SKM-1 treated with dmso at 0.1 percent for 144 hours (cell line): ENCODE measurements at regions not wholly inside any gene's neighbourhood (a gene's known extent, or its start where the extent isn't known, plus 50 kb on each side); places are given as distances from the start of the nearest gene placed in this dataset.

Experiments
- DNase-seq: peaks from one replicate; lab custom pipeline; 2025; ENCODE audit not compliant: unreplicated experiment; lab: John Stamatoyannopoulos, UW

DNA sequence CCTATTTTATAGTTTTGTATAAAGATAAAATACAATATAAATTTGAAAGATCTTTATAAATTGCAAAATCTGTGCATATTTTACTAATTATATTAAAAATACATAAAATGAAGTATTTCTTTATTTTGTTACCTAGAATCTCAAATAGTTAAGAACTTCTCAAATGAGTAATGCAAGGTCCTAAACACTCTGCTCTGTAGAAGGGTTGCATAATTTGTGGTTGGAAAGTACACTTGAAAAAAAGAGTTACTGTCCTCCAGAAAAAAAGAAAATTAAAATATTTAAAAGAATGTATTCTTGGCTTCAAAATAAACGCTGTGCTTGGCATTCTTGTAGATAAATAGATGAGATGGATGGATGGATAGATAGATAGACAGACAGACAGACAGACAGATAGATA lies 428.8 kb upstream of the CDH6 start:
- DNase-seq = no peak

DNA sequence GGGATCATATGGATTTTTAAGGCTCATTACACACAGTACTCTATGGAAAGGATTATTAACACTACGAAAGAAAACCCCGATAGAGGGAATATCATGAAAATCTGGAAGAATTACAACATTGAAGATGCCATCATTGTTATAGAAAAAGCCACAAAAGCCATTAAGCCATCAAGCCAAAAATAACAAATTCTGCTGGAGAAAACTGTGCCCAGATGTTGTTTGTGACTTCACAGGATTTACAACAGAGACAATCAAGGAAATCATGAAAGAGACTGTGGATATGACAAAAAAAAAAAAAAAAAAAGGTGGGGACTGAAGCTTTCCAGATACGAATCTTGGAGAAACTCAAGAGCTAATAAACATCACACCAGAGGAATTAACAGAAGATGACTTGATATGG lies 433.8 kb upstream of the CDH6 start:
- DNase-seq = no peak

DNA sequence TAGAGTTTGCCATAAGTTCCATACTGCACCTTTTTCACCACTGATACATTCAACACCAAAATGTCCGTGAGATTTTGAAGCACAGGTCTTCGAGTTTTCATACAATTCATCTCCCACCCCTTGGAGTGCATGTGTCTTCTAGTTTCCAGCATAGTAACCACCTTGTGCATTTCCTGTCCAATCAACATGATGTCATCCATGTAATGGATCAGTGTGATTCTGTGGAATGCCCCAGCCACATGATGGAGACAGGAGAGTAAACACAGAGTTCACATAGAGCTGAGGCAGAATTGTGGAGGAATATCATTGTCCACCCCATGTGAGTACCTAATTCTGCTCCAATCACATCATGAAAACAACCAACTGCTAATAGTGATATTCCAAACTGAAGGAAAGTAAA lies 441.5 kb upstream of the CDH6 start:
- DNase-seq = no peak

- DNase-seq = no peak
Measured at GRCh38 chr5:30749971-30750370, 443.5 kb upstream of the CDH6 start.

- DNase-seq = no peak
Measured at GRCh38 chr5:30747412-30747811, 446.1 kb upstream of the CDH6 start.

DNA sequence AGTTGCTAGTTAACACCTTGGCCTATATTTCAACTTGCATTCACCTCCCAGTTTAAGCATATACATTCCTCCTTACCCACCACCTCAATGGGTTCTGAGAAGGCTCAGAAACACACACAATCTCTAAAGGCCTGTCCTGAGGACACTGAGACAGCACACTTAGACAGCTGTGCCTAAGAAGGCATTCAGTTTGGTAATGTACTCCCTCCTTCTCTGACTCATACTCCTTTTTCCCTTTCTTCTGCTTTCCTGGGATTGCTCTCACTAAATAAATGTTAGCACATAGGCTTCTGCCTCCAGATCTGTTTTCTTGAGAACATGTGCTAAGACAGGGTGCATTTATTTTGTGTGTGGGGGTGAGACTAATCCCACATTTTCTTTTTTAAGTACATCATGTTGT lies 456.8 kb upstream of the CDH6 start:
- DNase-seq = no peak

DNA sequence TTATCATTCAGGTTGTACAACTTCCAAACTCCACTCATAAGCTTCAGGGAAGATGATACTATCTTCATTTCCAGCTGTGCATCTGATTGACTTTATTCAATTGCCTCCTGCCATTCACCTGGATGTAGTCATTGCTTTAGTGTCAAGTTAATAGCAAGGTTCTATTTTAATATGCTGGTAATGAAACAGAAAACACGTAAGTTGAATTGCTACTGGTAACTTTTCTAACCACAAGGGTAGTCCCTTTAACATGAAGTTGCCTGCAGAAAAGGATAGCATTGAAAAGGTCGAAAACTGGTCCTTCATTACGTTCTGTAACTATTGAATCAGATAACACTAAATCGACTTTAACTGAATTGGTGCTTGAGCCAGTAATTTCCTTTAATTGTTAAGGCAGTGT lies 459.4 kb upstream of the CDH6 start:
- DNase-seq = no peak

DNA sequence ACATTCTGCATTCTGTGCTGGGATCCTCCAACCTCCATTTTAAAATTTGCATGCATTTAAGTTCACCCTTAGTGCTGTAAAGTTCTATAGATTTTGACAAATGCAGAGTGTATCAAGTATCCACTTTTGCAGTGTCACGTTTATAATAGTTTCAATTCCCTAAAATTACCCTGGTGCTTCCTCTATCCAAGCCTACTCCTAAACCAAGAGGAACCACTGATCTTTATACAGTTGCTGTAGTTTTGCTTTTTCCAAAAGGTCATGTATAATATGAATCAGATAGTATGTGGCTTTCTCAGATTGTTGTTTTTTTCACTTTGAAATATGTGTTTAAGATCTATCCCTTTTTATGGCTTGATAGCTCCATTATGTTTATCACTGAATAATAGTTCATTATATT lies 468.4 kb upstream of the CDH6 start:
- DNase-seq = peak; percentile 46

- no peak for DNase-seq
Measured at GRCh38 chr5:30698217-30698616, 495.3 kb upstream of the CDH6 start.

DNA sequence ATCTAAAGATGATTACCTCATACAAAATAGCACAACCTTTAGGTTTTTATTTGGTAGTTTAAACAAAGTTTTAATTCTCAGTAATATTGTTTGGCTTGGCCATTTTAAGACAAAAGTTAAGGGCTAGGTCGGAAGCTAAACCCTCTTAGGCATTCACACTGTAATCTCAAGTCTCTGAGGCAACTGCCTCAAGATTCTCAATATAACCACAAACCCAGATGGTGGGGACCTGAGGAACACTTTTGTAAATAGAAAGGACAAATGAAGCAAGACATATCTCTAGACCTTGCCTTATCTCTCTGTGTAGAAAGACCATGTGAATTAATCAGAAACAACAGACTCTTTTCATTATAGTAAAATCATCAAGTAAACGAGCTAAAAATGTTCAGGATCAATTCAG lies 500.2 kb upstream of the CDH6 start:
- DNase-seq = no peak

DNA sequence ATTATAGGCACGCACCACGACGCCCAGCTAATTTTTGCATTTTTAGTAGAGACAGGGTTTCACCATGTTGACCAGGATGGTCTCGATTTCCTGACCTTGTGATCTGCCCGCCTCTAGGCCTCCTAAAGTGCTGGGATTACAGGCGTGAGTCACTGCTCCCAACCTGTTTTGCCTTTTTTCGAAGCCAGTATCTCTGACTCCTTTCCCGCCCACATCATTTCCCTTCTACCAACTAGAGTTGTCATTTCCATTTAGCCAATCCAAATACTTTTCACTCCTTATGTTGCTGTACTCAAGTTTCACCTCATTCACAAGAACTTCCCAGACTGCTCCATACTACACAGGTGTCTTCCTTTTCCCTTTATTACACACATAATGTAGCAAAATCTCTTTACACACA lies 502.6 kb upstream of the CDH6 start:
- DNase-seq = no peak

GRCh38 chr5:30687461-30687860 lies 506.0 kb upstream of the CDH6 start:
- no peak for DNase-seq

GRCh38 chr5:30686530-30686929 lies 507.0 kb upstream of the CDH6 start:
- no peak for DNase-seq

DNA sequence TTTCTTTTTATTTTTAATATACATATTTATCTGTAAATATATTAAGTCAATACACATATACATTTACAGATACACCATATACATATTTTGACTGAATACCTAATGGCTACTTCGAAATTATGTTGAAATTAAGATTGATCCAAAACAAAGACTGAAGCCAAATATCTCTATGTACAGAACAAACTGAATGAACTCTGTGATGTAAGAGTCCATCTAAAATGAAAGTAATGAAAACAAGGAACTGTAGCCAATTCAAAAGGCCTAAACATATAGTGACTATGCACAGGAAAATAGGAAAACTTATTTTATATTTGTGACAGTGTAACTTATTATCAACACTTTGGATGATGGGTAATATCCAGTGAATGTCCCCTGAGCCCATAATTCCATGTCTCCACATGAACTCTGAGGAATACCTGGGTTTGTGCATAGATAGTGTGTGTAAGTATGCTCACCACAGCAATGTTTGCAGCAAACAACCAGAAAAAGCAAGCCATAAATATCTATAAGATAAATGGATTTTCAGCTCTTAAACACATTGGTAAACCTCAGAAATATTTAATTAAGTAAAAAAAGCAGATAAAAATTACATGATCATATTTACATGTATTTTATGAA lies 517.2 kb upstream of the CDH6 start:
- DNase-seq = no peak

GRCh38 chr5:30667293-30667692 lies 526.2 kb upstream of the CDH6 start:
- DNase-seq = no peak

GRCh38 chr5:30663536-30663935 lies 530.0 kb upstream of the CDH6 start:
- DNase-seq = no peak

- DNase-seq = no peak
Measured at GRCh38 chr5:30662373-30662772, 531.1 kb upstream of the CDH6 start.

DNA sequence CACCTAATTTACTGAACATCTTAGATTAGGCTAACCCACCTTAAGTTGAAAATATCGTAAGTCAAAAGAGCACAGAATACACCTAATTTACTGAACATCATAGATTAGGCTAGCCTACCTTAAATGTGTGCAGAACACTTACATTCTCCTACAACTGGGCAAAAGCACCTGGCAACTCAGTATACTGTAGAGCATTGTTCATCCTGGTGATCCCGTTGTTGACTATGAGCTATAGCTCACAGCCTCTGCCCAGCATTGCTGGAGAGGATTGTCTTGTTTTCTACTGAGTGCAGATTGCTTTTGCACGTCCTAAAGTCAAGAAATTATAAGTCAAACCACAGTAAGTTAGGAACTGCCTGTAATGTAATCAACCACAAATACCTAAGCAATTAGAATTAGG lies 531.8 kb upstream of the CDH6 start:
- no peak for DNase-seq

- no peak for DNase-seq
Measured at GRCh38 chr5:30659417-30659816, 534.1 kb upstream of the CDH6 start.

DNA sequence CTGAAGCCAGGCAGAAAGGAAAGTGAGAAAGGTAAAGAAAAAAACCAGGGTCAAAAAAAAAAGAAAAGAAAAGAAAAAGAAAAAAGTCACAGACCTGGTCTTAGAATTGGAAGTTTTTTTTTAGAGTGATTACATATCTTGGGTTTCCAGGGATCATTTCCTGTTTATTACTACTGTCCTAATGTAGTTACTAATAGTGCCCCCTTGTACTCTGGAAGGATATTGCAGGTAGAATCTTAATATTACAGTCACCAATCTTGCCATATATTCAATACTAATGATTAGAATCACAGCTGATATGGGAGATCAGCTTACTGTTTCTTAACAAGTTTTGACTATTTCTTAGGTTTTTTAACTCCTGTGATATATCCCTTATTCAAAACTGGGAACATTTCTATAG lies 543.2 kb upstream of the CDH6 start:
- DNase-seq = no peak

GRCh38 chr5:30638899-30639298 lies 554.6 kb upstream of the CDH6 start:
- DNase-seq = no peak

DNA sequence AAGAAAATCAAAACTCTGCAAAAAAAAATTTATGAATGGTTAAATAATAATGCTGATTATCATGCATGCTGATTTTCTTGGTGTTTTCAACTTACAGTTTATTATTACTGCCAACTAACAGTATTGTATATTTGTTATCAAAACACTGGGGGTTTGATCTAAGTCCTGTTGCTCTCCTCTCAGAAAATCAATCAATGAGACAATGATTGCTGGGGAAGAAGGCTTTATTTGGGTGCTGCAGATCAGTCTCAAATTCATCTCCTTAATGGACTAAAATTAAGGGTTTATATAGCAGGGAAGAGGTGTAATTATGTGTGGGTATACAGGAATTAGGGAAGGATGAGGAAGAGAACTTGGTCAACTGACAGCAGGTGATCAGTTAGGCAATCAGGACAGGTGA lies 565.5 kb upstream of the CDH6 start:
- no peak for DNase-seq

DNA sequence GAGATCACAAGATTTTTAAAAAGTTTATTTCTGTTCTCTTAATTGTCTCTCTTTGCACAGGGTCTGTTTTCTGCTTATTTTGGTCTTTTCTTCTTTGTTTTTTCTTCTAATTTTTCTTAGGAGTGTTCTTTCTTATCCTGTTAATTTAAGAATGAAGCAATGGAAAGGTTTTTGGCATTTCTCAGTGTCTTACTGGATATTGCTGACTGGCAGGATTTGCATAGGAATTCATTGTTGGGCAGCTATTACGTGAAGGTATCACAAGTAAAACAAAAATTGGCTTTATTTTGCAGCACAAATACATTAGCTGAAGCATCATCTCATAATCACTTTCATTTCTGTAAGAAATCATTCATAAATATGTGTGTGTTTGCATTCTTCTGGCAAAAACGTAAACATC lies 566.9 kb upstream of the CDH6 start:
- no peak for DNase-seq
